NCI-H1092 (cell line): ENCODE measurements at regions not wholly inside any gene's neighbourhood (a gene's known extent, or its start where the extent isn't known, plus 50 kb on each side); places are given as distances from the start of the nearest gene placed in this dataset.
A peak's percentile ranks its signal among the peaks of the same experiment; 100 is the strongest.
"Not testable (repeated sequence)": the region's sequence is repeated elsewhere in the genome, so short reads cannot be mapped to it uniquely, and the experiment has no call there.

Experiments used
- DNase-seq: peaks from one replicate; lab custom pipeline; 2025; lab: John Stamatoyannopoulos, UW

- no peak for DNase-seq
Observed at GRCh38 chr7:24395512-24395911, 111.5 kb downstream of the NPY start.

DNA sequence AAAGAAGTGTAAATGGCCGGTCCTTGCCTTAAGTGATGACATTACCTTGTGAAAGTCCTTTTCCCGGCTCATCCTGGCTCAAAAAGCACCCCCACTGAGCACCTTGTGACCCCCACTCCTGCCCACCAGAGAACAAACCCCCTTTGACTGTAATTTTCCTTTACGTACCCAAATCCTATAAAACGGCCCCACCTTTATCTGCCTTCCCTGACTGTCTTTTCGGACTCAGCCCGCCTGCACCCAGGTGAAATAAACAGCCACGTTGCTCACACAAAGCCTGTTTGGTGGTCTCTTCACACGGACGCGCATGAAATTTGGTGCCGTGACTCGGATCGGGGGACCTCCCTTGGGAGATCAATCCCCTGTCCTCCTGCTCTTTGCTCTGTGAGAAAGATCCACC, 112.4 kb downstream of the NPY start:
- DNase-seq: not testable (repeated sequence)

DNA sequence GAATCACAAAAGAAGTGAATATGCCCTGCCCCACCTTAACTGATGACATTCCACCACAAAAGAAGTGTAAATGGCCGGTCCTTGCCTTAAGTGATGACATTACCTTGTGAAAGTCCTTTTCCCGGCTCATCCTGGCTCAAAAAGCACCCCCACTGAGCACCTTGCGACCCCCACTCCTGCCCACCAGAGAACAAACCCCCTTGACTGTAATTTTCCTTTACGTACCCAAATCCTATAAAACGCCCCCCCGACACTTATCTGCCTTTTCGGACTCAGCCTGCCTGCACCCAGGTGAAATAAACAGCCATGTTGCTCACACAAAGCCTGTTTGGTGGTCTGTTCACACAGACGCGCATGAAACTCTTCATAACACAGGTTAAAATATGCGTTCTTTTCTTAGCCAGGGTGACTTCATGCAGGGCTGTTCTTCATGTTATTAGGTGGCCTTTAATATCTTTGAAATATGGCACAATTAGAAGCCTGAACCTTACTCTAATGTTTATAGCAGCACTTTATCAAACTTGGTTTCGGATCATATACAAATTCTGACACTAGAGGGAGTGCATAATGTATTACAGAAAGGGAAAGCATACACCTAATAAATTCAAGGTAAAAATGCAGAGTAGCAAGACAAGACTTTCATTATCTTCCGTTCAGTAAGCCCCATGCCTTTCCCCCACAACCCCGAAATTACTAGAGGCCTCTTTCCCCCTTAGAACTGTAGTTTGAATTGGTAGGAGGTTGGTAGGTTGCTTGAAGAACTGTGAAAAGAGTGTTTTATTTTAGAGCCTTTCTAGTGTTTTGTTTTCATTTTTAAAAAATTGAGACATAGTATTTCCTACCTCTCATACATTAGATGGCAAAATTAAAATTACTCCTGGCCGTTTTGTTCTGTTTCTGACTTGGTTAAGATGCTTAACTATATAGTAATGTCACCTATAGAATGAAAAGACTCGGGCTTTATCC, 117.9 kb downstream of the NPY start:
- DNase-seq: peak; percentile 11

DNA sequence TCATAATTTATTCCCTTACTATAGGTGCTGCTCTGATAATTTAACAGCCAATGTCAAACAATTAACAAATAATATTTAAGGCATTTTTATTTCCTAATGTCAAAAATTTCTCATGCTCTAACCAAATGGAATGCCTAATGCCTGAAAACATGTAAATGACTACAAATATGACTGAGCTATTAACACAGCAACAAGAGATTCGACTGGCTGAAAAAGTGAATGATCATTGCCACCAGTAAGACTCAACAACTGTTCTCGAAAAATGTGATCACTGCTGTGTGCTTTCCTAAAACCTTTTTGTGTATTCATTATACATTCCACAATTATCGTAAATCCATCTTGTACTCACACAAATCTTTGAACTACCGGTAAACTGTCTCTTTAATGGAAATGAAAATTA, 118.7 kb downstream of the NPY start:
- DNase-seq: no peak

- DNase-seq: no peak
Observed at GRCh38 chr7:24403557-24403956, 119.6 kb downstream of the NPY start.

GRCh38 chr7:24404315-24404714, 120.3 kb downstream of the NPY start:
- DNase-seq: no peak

- DNase-seq: no peak
Observed at GRCh38 chr7:24405002-24405401, 121.0 kb downstream of the NPY start.

- no peak for DNase-seq
Observed at GRCh38 chr7:24406053-24406788, 122.2 kb downstream of the NPY start.

GRCh38 chr7:24406789-24407299, 122.9 kb downstream of the NPY start:
- DNase-seq: no peak

DNA sequence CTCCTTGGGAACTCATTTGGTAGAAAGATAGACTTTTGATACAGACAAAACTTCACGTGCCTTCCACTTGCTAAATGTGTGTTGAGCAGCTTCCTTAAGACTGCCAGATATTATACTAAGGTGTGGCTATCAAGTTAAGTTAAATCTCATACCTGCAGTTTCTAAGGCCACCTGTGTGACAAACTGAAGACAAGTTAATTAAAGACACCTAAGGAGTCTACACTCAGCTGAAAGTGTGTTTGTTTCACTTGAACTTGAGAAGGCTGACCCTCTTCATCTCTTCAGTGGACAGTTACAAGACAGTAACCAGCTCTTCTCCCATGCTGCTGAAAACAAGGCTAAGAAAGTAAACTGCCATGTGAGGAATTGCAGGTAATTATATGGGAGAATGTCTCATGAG, 124.0 kb downstream of the NPY start:
- DNase-seq: no peak

DNA sequence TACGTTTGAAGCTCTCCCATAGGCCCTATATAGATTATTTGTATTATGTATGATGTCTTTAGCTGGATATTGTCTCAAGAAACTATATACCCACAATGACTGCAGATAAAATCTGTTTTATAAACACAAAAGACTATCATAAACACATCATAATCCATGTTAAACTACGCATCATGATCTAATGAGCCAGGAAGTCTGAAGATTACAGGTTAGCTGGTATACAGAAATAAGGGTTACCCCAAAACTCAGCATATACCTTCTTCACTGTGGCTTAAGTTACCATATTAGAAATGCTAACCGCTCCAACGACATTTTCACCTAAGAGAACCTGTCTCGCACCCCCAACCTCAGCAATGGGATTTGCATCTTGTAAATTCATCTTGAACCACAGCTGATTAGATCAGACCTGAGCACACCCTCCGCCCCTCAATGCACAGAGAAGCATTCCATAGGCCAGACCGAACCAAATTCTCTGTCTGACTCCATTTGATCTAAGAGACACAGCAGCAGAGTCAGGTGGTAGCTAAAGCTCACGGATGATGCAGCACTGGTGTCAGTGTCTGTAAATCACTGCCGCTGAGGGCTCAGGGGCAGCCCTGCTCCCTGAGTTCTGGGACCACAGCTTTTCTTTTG, 124.9 kb downstream of the NPY start:
- no peak for DNase-seq

GRCh38 chr7:24409431-24410024, 125.5 kb downstream of the NPY start:
- no peak for DNase-seq

DNA sequence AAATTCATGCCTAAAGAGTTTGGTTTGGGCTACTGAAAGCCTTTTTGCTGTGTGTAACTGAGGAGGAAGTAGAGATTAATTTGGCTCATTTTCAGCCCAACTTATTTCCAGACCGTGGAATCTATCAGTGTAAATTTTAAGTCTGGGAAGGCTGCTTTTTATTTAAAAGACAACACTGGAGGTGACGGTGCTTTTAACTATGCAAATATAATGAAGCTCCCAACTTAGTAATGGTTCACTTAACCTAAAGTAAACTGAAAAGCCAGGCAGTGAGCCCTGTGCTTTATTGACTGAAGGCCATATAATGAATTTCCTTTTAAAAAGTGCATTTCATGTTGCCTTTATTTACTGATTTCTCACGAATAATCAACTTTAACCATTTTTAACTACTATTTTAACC, 127.2 kb downstream of the NPY start:
- DNase-seq: no peak

DNA sequence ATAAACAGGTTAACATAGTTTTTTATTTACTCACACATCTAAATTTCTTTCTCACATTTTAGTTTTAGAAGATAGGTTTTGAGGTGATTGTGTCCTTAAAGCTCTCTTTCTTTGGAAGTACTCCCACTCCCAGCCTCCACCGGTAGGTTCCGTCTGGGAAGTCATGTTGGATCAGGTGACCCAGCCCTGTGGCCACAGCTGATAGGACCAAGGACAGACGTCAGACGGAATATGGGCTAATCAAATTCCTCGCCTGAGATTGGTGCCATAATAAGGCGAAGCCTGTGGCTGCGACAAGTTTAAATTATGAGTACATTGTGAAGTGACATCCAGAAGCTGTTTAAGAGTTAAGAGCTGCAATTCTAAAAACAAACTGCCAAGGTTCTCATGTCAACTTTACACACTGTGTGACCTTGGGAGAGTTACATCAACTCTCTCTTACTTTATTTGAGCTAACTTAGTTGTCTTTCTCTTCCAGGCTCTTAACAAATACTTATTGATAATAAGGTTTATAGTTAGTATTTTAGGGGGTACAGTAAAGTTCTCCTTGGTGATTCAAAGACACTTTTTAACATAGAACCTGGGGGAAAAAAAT, 133.6 kb downstream of the NPY start:
- no peak for DNase-seq

- no peak for DNase-seq
Observed at GRCh38 chr7:24419077-24419476, 135.1 kb downstream of the NPY start.

GRCh38 chr7:24419511-24419910, 135.5 kb downstream of the NPY start:
- DNase-seq: no peak

GRCh38 chr7:24422441-24423010, 138.5 kb downstream of the NPY start:
- DNase-seq: no peak

- no peak for DNase-seq
Observed at GRCh38 chr7:24425664-24426063, 141.7 kb downstream of the NPY start.

DNA sequence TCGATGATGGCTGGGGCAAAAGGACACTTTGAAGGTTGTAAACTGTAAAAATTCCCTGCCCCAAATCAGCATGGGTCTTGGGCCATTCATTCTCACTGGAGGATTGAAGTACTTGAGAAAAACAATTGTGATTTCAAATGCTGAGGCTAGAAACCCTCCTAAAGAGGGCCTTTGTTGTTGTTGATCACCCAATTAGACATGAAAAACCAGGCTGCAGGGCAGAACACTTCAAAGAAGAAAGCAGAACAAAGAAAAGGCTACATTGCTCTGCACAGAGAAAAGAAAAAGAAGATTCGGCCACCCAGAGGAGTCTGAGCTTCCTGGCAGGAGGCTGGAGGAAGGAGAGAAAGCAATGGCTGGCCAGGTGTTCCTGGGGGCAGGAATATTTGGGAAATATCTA, 143.1 kb downstream of the NPY start:
- no peak for DNase-seq

- no peak for DNase-seq
Observed at GRCh38 chr7:24428676-24429075, 144.6 kb upstream of the PALS2 start.

DNA sequence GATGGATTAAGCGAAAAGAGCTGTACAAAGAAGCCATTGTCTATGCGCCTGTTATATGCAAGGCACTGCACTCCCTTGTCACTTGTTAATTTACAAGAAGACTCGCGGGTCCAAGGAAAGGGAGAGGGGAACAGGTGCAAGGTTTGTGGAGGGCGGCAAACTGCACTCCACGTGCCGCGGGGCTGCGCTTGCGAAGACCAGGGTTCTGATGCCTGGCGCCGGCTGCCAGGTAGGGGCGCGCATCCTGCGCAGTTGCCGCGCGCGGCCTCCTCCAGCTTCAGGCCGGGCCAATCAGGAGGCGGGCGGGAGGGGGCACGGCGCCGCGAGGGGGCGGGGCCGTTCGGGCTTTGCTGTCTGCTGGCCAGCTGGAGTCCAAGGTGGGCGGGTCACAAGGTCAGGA, 140.6 kb upstream of the PALS2 start:
- no peak for DNase-seq
